ENCODE measurements at regions not wholly inside any gene's neighbourhood (a gene's known extent, or its start where the extent isn't known, plus 50 kb on each side); places are given as distances from the start of the nearest gene placed in this dataset.
A peak's percentile ranks its signal among the peaks of the same experiment; 100 is the strongest.

- WGBS, 2 donors (ENCODE audit: low coverage in 1 of 2): 86 to 90% methylated on average over 1 to 8 of the region's 8 CpGs
- no peaks in the 10 kb centered on the region for H3K9me3 ChIP-seq
- H3K27me3 ChIP-seq: no peaks in the 10 kb centered on the region
- no peak overlapping the region for H3K4me3 ChIP-seq
- H3K36me3 ChIP-seq: no peaks in the 10 kb centered on the region
- no peak overlapping the region for H3K27ac ChIP-seq
- no peaks in the 10 kb centered on the region for H3K4me1 ChIP-seq
- ATAC-seq: no peak
- TF ChIP-seq POLR2A (IDR thresholded peaks at IDR 0.05) (no peak), POLR2AphosphoS5 (IDR thresholded peaks at IDR 0.05) (no peak)
Measured at GRCh38 chr4:110886856-110887255, 264.0 kb upstream of the PITX2 start.

GRCh38 chr4:110897784-110898183 lies 274.9 kb upstream of the PITX2 start:
- WGBS, 2 donors (ENCODE audit: low coverage in 1 of 2): 39 to 51% methylated on average over 4 to 5 of the region's 5 CpGs
- Histone ChIP-seq H3K9me3 (no peaks in the 10 kb centered on the region), H3K4me1 (peaks cover 0 to 9% (median 0%) of the 10 kb centered on the region in 3 donors), H3K27me3 (no peaks in the 10 kb centered on the region), H3K4me3 (no peak overlapping the region), H3K27ac (no peak overlapping the region), H3K36me3 (no peaks in the 10 kb centered on the region)
- TF ChIP-seq POLR2A (IDR thresholded peaks at IDR 0.05) (no peak), EP300 (IDR thresholded peaks at IDR 0.05) (no peak), CTCF (IDR thresholded peaks at IDR 0.05) (no peak), POLR2AphosphoS5 (IDR thresholded peaks at IDR 0.05) (no peak)
- ATAC-seq: no peak

GRCh38 chr4:110898290-110898689 lies 275.4 kb upstream of the PITX2 start:
- no peak for ATAC-seq
- TF ChIP-seq CTCF (IDR thresholded peaks at IDR 0.05) (no peak), POLR2AphosphoS5 (IDR thresholded peaks at IDR 0.05) (no peak), POLR2A (IDR thresholded peaks at IDR 0.05) (no peak), EP300 (IDR thresholded peaks at IDR 0.05) (no peak)
- Histone ChIP-seq H3K27ac (no peak overlapping the region), H3K4me3 (no peak overlapping the region), H3K27me3 (no peaks in the 10 kb centered on the region), H3K36me3 (no peaks in the 10 kb centered on the region), H3K9me3 (no peaks in the 10 kb centered on the region), H3K4me1 (peaks cover 0 to 9% (median 0%) of the 10 kb centered on the region in 3 donors)
- WGBS, 2 donors (ENCODE audit: low coverage in 1 of 2): 75 to 86% methylated on average over 1 of the region's 1 CpG

- ATAC-seq: no peak
Measured at GRCh38 chr4:110900213-110900769, 277.4 kb upstream of the PITX2 start.

GRCh38 chr4:110902500-110902899 lies 279.6 kb upstream of the PITX2 start:
- 57 to 67% methylated on average over 2 to 3 of the region's 3 CpGs for WGBS, 2 donors (ENCODE audit: low coverage in 1 of 2)
- no peak overlapping the region for H3K4me3 ChIP-seq
- H3K27ac ChIP-seq: no peak overlapping the region
- no peaks in the 10 kb centered on the region for H3K9me3 ChIP-seq
- TF ChIP-seq POLR2A (IDR thresholded peaks at IDR 0.05) (no peak), EP300 (IDR thresholded peaks at IDR 0.05) (no peak), CTCF (IDR thresholded peaks at IDR 0.05) (no peak), POLR2AphosphoS5 (IDR thresholded peaks at IDR 0.05) (no peak)
- no peaks in the 10 kb centered on the region for H3K36me3 ChIP-seq
- ATAC-seq: no peak
- no peaks in the 10 kb centered on the region for H3K27me3 ChIP-seq
- H3K4me1 ChIP-seq: peaks cover 0 to 9% (median 0%) of the 10 kb centered on the region in 3 donors

More at GRCh38 chr4:110900213-110900769, 277.4 kb upstream of the PITX2 start:
- Histone ChIP-seq H3K4me1 (peaks cover 0 to 9% (median 0%) of the 10 kb centered on the region in 3 donors), H3K4me3 (no peak overlapping the region), H3K27ac (peak overlapping the region in 2 of 4 donors; percentile 28 to 43), H3K27me3 (no peaks in the 10 kb centered on the region), H3K9me3 (no peaks in the 10 kb centered on the region), H3K36me3 (no peaks in the 10 kb centered on the region)
- WGBS, 2 donors (ENCODE audit: low coverage in 1 of 2): 9% methylated on average over 1 of the region's 1 CpG; no CpG with 5 or more reads in 1 of the 2 donors
- no peak for TF ChIP-seq POLR2A (IDR thresholded peaks at IDR 0.05)
- no peak for TF ChIP-seq EP300 (IDR thresholded peaks at IDR 0.05)
- TF ChIP-seq POLR2AphosphoS5 (IDR thresholded peaks at IDR 0.05): no peak
- TF ChIP-seq CTCF (IDR thresholded peaks at IDR 0.05): no peak
